ENCODE measurements at regions not wholly inside any gene's neighbourhood (a gene's known extent, or its start where the extent isn't known, plus 50 kb on each side); places are given as distances from the start of the nearest gene placed in this dataset.

- TF ChIP-seq CTCF (IDR thresholded peaks at IDR 0.05; ENCODE audit: low read depth, low read length, poor library complexity, severe bottlenecking): no peak
- no peak for TF ChIP-seq EZH2phosphoT487 (IDR thresholded peaks at IDR 0.05; ENCODE audit: borderline replicate concordance, low read length)
Observed at GRCh38 chr21:38637161-38637560, 138.9 kb upstream of the ERG start.

All from DOHH2 (cell line).